NCI-H748 (cell line): ENCODE measurements at regions not wholly inside any gene's neighbourhood (a gene's known extent, or its start where the extent isn't known, plus 50 kb on each side); places are given as distances from the start of the nearest gene placed in this dataset.

Experiments
- DNase-seq: peaks from one replicate; lab custom pipeline; 2025; ENCODE audit not compliant: unreplicated experiment; lab: John Stamatoyannopoulos, UW

GRCh38 chr18:54100920-54101470 is 123.5 kb downstream of the MBD2 start:
- DNase-seq, result no peak

- no peak for DNase-seq
These were observed 124.0 kb downstream of the MBD2 start for GRCh38 chr18:54100466-54100865.

GRCh38 chr18:54094474-54094873 is 130.0 kb downstream of the MBD2 start:
- no peak for DNase-seq

- DNase-seq, result no peak
These were observed 133.6 kb downstream of the MBD2 start for GRCh38 chr18:54090856-54091255.

- no peak for DNase-seq
These were observed 134.6 kb downstream of the MBD2 start for GRCh38 chr18:54089749-54090459.

- DNase-seq, result no peak
These were observed 137.6 kb downstream of the MBD2 start for GRCh38 chr18:54086863-54087262.

GRCh38 chr18:54086046-54086802 is 138.2 kb downstream of the MBD2 start:
- no peak for DNase-seq

- no peak for DNase-seq
These were observed 143.6 kb downstream of the MBD2 start for GRCh38 chr18:54080858-54081257.

- no peak for DNase-seq
These were observed 148.3 kb downstream of the MBD2 start for GRCh38 chr18:54076166-54076565.

GRCh38 chr18:54075689-54076088 is 148.8 kb downstream of the MBD2 start:
- no peak for DNase-seq

GRCh38 chr18:54069729-54070128 is 154.7 kb downstream of the MBD2 start:
- no peak for DNase-seq

- DNase-seq, result no peak
These were observed 164.0 kb downstream of the MBD2 start for GRCh38 chr18:54060343-54061005.

- DNase-seq, result no peak
These were observed 171.6 kb downstream of the MBD2 start for GRCh38 chr18:54052732-54053429.

- no peak for DNase-seq
These were observed 172.2 kb downstream of the MBD2 start for GRCh38 chr18:54052259-54052658.

GRCh38 chr18:54043484-54044251 is 180.8 kb downstream of the MBD2 start:
- DNase-seq, result no peak

- DNase-seq, result no peak
These were observed 188.5 kb downstream of the MBD2 start for GRCh38 chr18:54035927-54036326.

GRCh38 chr18:54033052-54033451 is 191.4 kb downstream of the MBD2 start:
- no peak for DNase-seq

GRCh38 chr18:54032412-54032811 is 192.1 kb downstream of the MBD2 start:
- no peak for DNase-seq

GRCh38 chr18:54031243-54031642 is 193.2 kb downstream of the MBD2 start:
- DNase-seq, result no peak

- DNase-seq, result no peak
These were observed 194.0 kb downstream of the MBD2 start for GRCh38 chr18:54030434-54030833.
